HG02610 (cell line): ENCODE measurements at regions not wholly inside any gene's neighbourhood (a gene's known extent, or its start where the extent isn't known, plus 50 kb on each side); places are given as distances from the start of the nearest gene placed in this dataset.

ENCODE experiments used
- ATAC-seq: cut with Tn5 transposase; IDR thresholded peaks from one replicate; pipeline ENCODE4 v1.9.1; 2021; ENCODE audit warnings: mild to moderate bottlenecking, moderate library complexity; ENCODE audit not compliant: unreplicated experiment

- peak; percentile 88 for ATAC-seq
These were observed 146.2 kb downstream of the KLF13 start for GRCh38 chr15:31472636-31473384.

GRCh38 chr15:31473385-31474058 lies 146.9 kb downstream of the KLF13 start:
- ATAC-seq = no peak

- no peak for ATAC-seq
These were observed 147.6 kb downstream of the KLF13 start for GRCh38 chr15:31474059-31474868.

GRCh38 chr15:31476236-31476810 lies 149.7 kb downstream of the KLF13 start:
- ATAC-seq = no peak

DNA sequence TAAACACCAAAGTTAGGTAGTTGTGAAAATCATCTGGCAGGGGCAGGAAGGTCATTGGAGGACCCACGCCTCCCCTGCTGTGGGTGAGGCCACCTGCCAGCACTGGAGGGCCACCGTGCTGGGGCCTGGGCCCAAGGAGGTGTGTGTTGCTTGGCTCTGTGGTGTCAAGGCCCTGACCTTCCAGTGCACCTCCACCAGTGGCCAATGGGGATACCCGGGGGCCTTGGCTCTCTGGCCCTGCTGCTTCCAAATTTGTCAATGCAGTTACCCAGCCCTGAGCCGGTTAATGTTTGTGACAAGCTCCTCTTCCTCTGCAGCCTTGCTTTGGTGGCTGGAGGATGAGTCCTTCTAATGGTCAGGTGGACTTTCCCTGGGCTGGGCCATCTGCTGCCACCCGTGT lies 150.2 kb downstream of the KLF13 start:
- no peak for ATAC-seq

DNA sequence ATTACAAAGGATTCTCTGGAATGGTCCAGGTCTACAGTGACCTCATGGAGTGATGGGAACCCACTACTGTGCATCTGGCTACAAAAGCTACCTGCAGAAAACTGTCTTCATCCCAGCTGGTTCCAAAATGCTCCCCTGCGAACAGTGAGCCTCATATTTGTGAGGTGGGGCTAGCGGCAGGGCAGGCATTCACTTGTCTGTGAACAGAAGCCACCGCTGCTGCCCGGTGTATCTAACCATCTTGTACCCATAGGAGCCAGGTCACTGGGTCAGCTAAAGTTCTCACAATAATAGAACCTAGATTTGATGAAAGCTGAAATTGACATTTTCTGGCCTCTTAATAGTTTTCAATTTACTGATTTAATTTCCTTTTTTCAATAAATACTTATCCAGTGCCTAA lies 150.7 kb downstream of the KLF13 start:
- ATAC-seq = no peak

GRCh38 chr15:31477851-31478701 lies 151.4 kb downstream of the KLF13 start:
- no peak for ATAC-seq

DNA sequence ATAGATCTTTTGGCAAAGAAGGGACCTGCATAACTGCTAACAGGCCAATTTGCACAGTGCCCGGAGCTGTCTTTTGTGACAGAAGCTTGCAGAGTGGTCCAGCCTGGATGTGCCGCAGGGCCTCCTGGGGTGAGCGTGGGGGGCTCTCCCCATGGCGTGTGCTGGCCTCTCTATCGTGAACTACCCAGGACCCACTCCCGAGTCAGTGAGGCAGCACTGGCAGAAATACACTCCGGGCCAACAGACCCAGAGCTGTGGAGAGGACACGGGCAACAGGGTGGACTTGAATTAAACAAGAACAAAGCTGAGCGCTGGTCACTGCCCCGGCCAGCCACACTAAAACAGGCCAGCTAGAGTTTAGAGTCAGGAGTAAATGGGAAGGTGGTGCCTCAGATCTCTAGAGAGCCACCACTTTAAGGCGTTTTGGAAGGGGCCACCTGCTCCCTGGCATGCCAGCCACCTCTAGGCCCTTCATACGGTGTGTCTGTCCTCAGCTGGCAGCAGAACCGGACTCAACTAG lies 152.1 kb downstream of the KLF13 start:
- ATAC-seq = no peak

DNA sequence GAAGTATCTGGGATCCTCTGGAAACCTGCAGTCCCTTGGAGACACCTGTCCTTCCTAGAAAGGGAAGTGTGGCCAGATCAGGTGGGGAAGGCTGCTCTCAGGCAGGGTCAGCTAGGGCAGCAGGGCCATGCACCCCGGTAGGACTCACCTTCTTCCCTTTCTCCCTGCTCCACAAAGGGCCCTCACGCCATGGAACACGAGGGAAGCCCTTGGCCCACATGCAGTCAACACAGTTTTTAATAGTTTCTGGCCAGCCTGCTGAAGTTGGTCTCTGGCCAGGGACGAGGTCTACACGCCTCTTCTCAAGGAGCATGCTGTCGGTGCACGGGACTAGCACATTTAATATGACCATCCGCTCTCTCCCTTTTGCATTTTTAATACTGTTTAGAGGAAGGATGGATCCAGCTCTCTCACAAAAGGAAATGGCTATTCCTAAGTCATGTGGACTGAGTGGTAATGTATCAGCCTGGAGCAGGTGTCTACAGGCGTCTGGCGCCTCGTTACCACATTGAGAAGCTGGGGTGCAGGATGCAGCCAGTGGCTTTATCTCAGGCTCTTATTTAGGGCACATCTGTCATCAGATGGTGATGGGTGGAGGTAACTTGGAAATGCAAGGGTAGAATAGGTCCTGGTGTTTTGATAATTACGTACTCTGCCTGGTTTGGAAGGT lies 153.9 kb downstream of the KLF13 start:
- ATAC-seq = no peak

DNA sequence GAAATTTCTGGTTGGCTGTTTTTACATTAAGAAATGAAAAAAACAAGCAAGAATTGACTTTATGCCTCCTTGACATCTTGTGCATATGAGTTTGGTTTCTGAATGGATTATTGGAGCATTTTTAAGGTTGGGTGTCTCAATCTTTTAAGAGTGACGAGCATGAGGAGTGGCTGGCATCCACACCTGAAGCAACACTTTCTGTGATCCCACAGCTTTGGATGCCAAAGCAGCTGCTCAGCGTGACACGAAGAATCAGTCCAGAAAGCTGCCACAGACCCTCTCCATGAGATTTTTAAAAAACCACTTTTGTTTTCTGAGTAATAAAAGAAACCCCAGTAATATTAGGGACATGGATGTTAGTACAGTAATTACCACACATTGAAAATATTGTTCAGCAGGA lies 154.5 kb downstream of the KLF13 start:
- ATAC-seq = no peak

DNA sequence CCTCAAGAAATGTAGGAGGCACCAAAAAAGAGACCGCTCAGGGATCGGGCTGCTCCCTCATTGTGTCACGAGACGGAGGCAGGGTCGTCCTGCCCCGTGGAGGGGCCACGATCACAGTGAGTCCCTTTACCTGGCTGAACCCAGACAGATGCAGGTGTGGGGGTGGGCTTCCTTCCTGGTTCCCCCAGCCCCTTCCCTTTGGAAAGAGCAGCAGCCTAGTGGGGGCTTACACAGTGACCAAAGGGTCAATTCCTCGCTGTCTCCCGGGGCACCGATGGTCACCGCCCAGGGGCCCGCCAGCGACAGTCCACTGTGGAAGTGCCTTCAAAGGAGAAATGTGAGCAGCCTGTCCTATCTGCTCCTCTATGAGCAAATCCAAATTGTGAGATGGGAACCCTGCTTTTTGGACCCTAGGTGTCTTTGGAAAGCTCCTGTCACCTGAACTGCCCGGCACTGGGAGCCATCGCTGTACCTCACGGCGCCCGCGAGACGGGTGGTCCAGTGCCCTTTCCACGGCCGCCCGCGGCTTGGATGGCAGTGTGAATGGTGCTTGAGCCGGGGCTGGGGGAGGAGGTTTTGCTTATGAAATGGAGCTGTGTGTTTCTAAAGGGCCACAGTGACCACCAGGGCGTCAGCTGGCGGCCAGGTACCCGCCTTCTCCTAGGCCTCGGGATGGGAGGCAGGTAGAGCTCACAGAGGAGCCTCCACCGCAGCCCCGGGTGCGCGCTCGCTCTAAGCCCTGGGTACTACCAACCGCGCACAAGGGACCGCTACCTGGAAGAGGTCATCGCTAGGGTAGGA lies 155.7 kb downstream of the KLF13 start:
- no peak for ATAC-seq

DNA sequence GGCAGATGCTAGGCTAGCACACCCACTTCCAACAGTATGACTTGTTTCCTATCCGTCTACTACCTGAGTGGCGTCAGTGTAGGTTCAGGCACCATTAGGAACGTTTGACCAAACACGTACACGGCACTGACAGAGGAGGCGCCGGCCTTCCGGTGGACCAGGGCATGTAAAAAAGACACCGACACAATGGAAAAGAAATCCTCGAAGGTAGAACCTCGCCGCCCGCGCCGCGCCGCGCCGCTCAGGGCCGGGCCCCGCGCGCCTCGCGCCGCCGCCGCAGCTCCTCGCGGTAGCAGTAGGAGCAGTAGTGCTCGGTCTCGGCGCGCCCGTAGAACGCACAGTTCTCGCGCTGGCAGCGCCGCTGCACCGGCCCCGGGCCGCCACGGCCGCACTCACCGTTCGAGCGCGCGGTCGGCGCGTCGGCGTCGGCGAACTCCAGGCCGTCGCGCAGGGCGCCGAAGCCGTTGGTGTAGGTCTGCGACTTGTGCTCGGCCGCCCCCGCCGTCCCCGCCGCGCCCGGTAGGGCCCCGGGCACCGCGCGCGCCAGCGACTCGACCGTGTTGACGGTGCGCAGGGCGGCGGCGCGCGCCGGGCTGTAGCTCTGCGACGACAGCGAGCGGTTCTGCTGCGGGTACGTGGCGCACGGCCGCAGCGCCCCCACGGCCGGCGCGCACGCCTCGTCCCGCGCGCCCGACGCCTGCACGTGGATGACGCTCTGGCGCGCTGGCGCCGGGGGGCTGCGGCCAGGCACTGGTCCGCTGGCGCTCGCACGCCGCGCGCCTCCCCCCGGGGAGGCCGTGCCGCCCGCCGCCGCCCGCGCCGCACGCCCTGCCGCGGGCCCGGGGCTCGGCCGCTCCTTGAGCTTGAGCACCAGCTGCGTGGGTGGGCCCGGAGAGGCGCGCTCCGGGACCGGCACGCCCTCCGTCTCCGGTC lies 156.7 kb downstream of the KLF13 start:
- no peak for ATAC-seq

DNA sequence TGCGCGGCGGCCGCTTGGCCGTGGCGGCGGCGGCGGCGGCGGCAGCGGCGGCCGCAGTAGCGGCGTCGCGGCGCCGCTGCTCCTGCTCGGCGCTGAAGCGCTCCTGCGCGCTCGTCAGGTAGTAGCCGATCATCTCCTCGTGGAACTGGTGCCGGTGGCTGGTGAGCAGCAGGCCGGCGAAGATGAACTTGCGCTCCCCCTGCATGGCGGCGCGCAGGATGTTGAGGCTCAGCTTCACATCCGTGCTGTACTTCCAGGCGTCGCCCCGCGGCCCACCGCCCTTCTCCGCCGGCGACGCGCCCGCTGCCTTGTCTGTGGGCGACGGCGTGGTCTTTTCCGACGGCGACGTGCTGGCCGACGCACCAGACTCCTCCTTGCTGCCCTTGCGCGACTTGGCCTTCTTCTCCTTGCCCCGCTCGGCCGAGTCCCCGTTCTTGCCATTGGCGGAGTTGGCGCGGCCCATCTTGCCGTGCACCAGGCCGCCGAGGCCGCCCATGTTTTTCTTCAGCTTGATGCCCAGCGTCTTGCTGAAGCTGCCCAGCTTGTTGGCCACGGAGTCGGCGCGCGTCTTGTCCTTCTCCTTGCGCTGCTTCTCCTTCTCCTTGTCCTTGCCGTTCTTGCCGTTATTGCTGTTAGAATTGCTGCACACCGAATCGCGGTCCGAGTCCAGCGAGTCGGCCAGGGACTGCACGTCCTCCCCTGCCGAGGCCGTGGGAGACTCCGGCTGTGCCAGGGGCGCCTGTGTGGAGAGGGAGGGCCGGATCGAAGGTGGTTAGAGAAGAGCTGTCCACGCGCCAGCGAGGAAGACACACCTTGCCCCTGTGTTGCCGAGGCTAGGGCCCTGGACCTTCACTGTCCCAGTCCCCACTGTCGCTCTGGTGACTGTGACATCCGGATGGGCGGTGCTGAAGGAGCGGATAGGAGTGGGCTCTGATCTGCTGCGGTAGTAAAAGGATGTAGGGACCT lies 157.6 kb downstream of the KLF13 start:
- no peak for ATAC-seq

- no peak for ATAC-seq
These were observed 158.4 kb downstream of the KLF13 start for GRCh38 chr15:31484986-31485385.

- ATAC-seq = no peak
These were observed 158.8 kb downstream of the KLF13 start for GRCh38 chr15:31485431-31485830.

- no peak for ATAC-seq
These were observed 159.4 kb downstream of the KLF13 start for GRCh38 chr15:31485911-31486461.
